KBM-7 (cell line): ENCODE measurements at regions not wholly inside any gene's neighbourhood (a gene's known extent, or its start where the extent isn't known, plus 50 kb on each side); places are given as distances from the start of the nearest gene placed in this dataset.

Experiments used
- DNase-seq: peaks from one replicate; pipeline ENCODE4 v3.0.0-alpha.2; 2015
- in situ Hi-C: fragments of 300-500 bp; cut with MboI; formaldehyde crosslinking; loops from 2 replicates; pipeline ENCODE4 v1.14.3; 2020; ENCODE audit warnings: low sequenced_read_pairs, low pct_unique_long_range_greater_than_20kb, mixed read lengths

- no peak for DNase-seq
- in situ Hi-C loops, result no loop called here
Measured at GRCh38 chr14:104388541-104389325, 190.8 kb upstream of the C14orf180 start.

- no peak for DNase-seq
- in situ Hi-C loops, result no loop called here
Measured at GRCh38 chr14:104389326-104390220, 190.0 kb upstream of the C14orf180 start.

- DNase-seq, result no peak
- in situ Hi-C loops, result no loop called here
Measured at GRCh38 chr14:104390221-104390931, 189.2 kb upstream of the C14orf180 start.

GRCh38 chr14:104390941-104391901 is 188.3 kb upstream of the C14orf180 start:
- no peak for DNase-seq
- in situ Hi-C loops, result no loop called here

GRCh38 chr14:104392001-104392395 is 187.6 kb upstream of the C14orf180 start:
- no peak for DNase-seq
- in situ Hi-C loops, result no loop called here

GRCh38 chr14:104392396-104393198 is 187.0 kb upstream of the C14orf180 start:
- DNase-seq, result no peak
- in situ Hi-C loops, result no loop called here

GRCh38 chr14:104393199-104393897 is 186.2 kb upstream of the C14orf180 start:
- no peak for DNase-seq
- in situ Hi-C loops, result no loop called here

GRCh38 chr14:104393898-104394381 is 185.6 kb upstream of the C14orf180 start:
- DNase-seq, result no peak
- in situ Hi-C loops, result no loop called here

- in situ Hi-C loops, result no loop called here
- no peak for DNase-seq
Measured at GRCh38 chr14:104394409-104394851, 185.1 kb upstream of the C14orf180 start.

GRCh38 chr14:104395276-104395675 is 184.3 kb upstream of the C14orf180 start:
- in situ Hi-C loops, result no loop called here
- no peak for DNase-seq

- DNase-seq, result no peak
- in situ Hi-C loops, result no loop called here
Measured at GRCh38 chr14:104395941-104396681, 183.5 kb upstream of the C14orf180 start.

GRCh38 chr14:104396682-104397470 is 182.7 kb upstream of the C14orf180 start:
- no peak for DNase-seq
- in situ Hi-C loops, result no loop called here

GRCh38 chr14:104397956-104398355 is 181.6 kb upstream of the C14orf180 start:
- in situ Hi-C loops, result no loop called here
- no peak for DNase-seq

GRCh38 chr14:104398656-104399055 is 180.9 kb upstream of the C14orf180 start:
- in situ Hi-C loops, result no loop called here

GRCh38 chr14:104399432-104400155 is 180.0 kb upstream of the C14orf180 start:
- in situ Hi-C loops, result no loop called here
- DNase-seq, result no peak

More at GRCh38 chr14:104398656-104399055, 180.9 kb upstream of the C14orf180 start:
- DNase-seq, result no peak
